ENCODE measurements at regions not wholly inside any gene's neighbourhood (a gene's known extent, or its start where the extent isn't known, plus 50 kb on each side); places are given as distances from the start of the nearest gene placed in this dataset.

GRCh38 chr11:69894648-69895047 is 75.4 kb upstream of the FGF3 start:
- Histone ChIP-seq H2AFZ (ENCODE audit: low read depth, low read length) (no peak overlapping the region), H3K9ac (ENCODE audit: low read depth, low read length) (no peak overlapping the region), H3K79me2 (ENCODE audit: insufficient read depth, low read length) (no peaks in the 10 kb centered on the region), H3K27me3 (ENCODE audit: insufficient read depth, low read length, poor library complexity) (no peaks in the 10 kb centered on the region), H3K27ac (ENCODE audit: low read length) (no peak overlapping the region), H3K9me3 (ENCODE audit: insufficient read depth, low read length, severe bottlenecking) (no peaks in the 10 kb centered on the region), H3K4me1 (ENCODE audit: insufficient read depth, low read length) (no peaks in the 10 kb centered on the region), H3K4me2 (ENCODE audit: insufficient read depth, low read length) (no peak overlapping the region), H3K36me3 (ENCODE audit: insufficient read depth, low read length) (no peaks in the 10 kb centered on the region), H4K20me1 (ENCODE audit: insufficient read depth, low read length) (no peaks in the 10 kb centered on the region), H3K4me3 (ENCODE audit: low read depth in 1 of 2, low read length in 2 of 2) (no peak overlapping the region)
- no peak for DNase-seq
- no peak for ATAC-seq (ENCODE audit: insufficient read depth, low read depth)
- TF ChIP-seq CTCF (IDR thresholded peaks at IDR 0.05; ENCODE audit: borderline replicate concordance, extremely low read depth, low read length, poor library complexity, severe bottlenecking) (no peak), EZH2 (IDR thresholded peaks at IDR 0.05; ENCODE audit: borderline replicate concordance, low read depth, low read length, severe bottlenecking) (no peak)

GRCh38 chr11:69896250-69896649 is 77.0 kb upstream of the FGF3 start:
- DNase-seq (no peak), ATAC-seq (ENCODE audit: insufficient read depth, low read depth) (no peak)
- H3K79me2 ChIP-seq (ENCODE audit: insufficient read depth, low read length): no peaks in the 10 kb centered on the region
- no peaks in the 10 kb centered on the region for H3K4me1 ChIP-seq (ENCODE audit: insufficient read depth, low read length)
- H3K27ac ChIP-seq (ENCODE audit: low read length): no peak overlapping the region
- no peaks in the 10 kb centered on the region for H3K36me3 ChIP-seq (ENCODE audit: insufficient read depth, low read length)
- no peaks in the 10 kb centered on the region for H3K9me3 ChIP-seq (ENCODE audit: insufficient read depth, low read length, severe bottlenecking)
- no peaks in the 10 kb centered on the region for H4K20me1 ChIP-seq (ENCODE audit: insufficient read depth, low read length)
- H3K4me3 ChIP-seq (ENCODE audit: low read depth in 1 of 2, low read length in 2 of 2): no peak overlapping the region
- H3K4me2 ChIP-seq (ENCODE audit: insufficient read depth, low read length): no peak overlapping the region
- no peak overlapping the region for H3K9ac ChIP-seq (ENCODE audit: low read depth, low read length)
- H3K27me3 ChIP-seq (ENCODE audit: insufficient read depth, low read length, poor library complexity): no peaks in the 10 kb centered on the region
- H2AFZ ChIP-seq (ENCODE audit: low read depth, low read length): no peak overlapping the region
- TF ChIP-seq EZH2 (IDR thresholded peaks at IDR 0.05; ENCODE audit: borderline replicate concordance, low read depth, low read length, severe bottlenecking): no peak
- TF ChIP-seq CTCF (IDR thresholded peaks at IDR 0.05; ENCODE audit: borderline replicate concordance, extremely low read depth, low read length, poor library complexity, severe bottlenecking): no peak

GRCh38 chr11:69898123-69898522 is 78.9 kb upstream of the FGF3 start:
- H3K4me1 ChIP-seq (ENCODE audit: insufficient read depth, low read length): no peaks in the 10 kb centered on the region
- no peaks in the 10 kb centered on the region for H3K27me3 ChIP-seq (ENCODE audit: insufficient read depth, low read length, poor library complexity)
- H3K9me3 ChIP-seq (ENCODE audit: insufficient read depth, low read length, severe bottlenecking): no peaks in the 10 kb centered on the region
- ATAC-seq (ENCODE audit: insufficient read depth, low read depth): no peak
- H3K27ac ChIP-seq (ENCODE audit: low read length): no peak overlapping the region
- H3K4me3 ChIP-seq (ENCODE audit: low read depth in 1 of 2, low read length in 2 of 2): no peak overlapping the region
- TF ChIP-seq EZH2 (IDR thresholded peaks at IDR 0.05; ENCODE audit: borderline replicate concordance, low read depth, low read length, severe bottlenecking) (no peak), CTCF (IDR thresholded peaks at IDR 0.05; ENCODE audit: borderline replicate concordance, extremely low read depth, low read length, poor library complexity, severe bottlenecking) (no peak)
- no peak overlapping the region for H3K4me2 ChIP-seq (ENCODE audit: insufficient read depth, low read length)
- H3K79me2 ChIP-seq (ENCODE audit: insufficient read depth, low read length): no peaks in the 10 kb centered on the region
- no peak overlapping the region for H3K9ac ChIP-seq (ENCODE audit: low read depth, low read length)
- no peaks in the 10 kb centered on the region for H3K36me3 ChIP-seq (ENCODE audit: insufficient read depth, low read length)
- H4K20me1 ChIP-seq (ENCODE audit: insufficient read depth, low read length): no peaks in the 10 kb centered on the region
- DNase-seq: no peak
- H2AFZ ChIP-seq (ENCODE audit: low read depth, low read length): no peak overlapping the region

All from DND-41 (cell line).